ENCODE measurements at regions not wholly inside any gene's neighbourhood (a gene's known extent, or its start where the extent isn't known, plus 50 kb on each side); places are given as distances from the start of the nearest gene placed in this dataset.

GRCh38 chr5:164127527-164127926 lies 622.1 kb downstream of the MAT2B start:
- TF ChIP-seq CTCF (IDR thresholded peaks at IDR 0.05) (no peak), POLR2A (IDR thresholded peaks at IDR 0.05) (no peak)

Measured in transverse colon (tissue), 3 donors.